Peyer's patch (tissue), 4 donors: ENCODE measurements at regions not wholly inside any gene's neighbourhood (a gene's known extent, or its start where the extent isn't known, plus 50 kb on each side); places are given as distances from the start of the nearest gene placed in this dataset.

Experiments used
- DNase-seq, 3 donors: peaks; one replicate each; pipeline ENCODE4 v3.0.0-alpha.2; 2017 to 2019
- H3K27ac ChIP-seq, 4 donors: fragments of 200-600 bp; sonication (generic); one replicate each; pipeline ENCODE4 v1.5.1; 2016 to 2019
- H3K27me3 ChIP-seq, 2 donors: fragments of 200-600 bp; sonication (generic); one replicate each; pipeline ENCODE4 v1.5.1; 2019
- H3K36me3 ChIP-seq, 3 donors: fragments of 200-600 bp; sonication (generic); one replicate each; pipeline ENCODE4 v1.5.1; 2016 to 2019
- H3K4me1 ChIP-seq, 4 donors: fragments of 200-600 bp; sonication (generic); one replicate each; pipeline ENCODE4 v1.5.1; 2016 to 2019
- H3K4me3 ChIP-seq, 4 donors: fragments of 200-600 bp; sonication (generic); 1 replicate in 3 of 4; 2 replicates in 1 of 4; pipeline ENCODE4 v1.5.1; 2016 to 2019; ENCODE audit warnings: mild to moderate bottlenecking in 1 of 4
- H3K9me3 ChIP-seq, 4 donors: fragments of 200-600 bp; sonication (generic); one replicate each; pipeline ENCODE4 v1.5.1; 2016 to 2019; ENCODE audit warnings: mild to moderate bottlenecking in 1 of 4
- POLR2A ChIP-seq, 2 donors: fragments of 450-650 bp; IDR thresholded peaks; one replicate each; pipeline ENCODE4 v1.5.1; 2017; ENCODE audit warnings: antibody characterized with exemption in 2 of 2, mild to moderate bottlenecking in 2 of 2, moderate library complexity in 2 of 2
- TF ChIP-seq, protein P1 (sequence below), 6 experiments: fragments of 450-650 bp in 4 of 6; fragments of 200-600 bp in 2 of 6; sonication (generic) in 1 of 6; IDR thresholded peaks; one replicate each; pipeline ENCODE4 v1.5.1; 2017 to 2019; ENCODE audit warnings: antibody characterized with exemption in 6 of 6, mild to moderate bottlenecking in 3 of 6, moderate library complexity in 1 of 6

- Histone ChIP-seq H3K27me3 (no peaks in the 10 kb centered on the region), H3K27ac (no peak overlapping the region), H3K9me3 (peaks cover 0 to 5% (median 0%) of the 10 kb centered on the region in 4 donors), H3K36me3 (no peaks in the 10 kb centered on the region), H3K4me3 (no peak overlapping the region), H3K4me1 (no peaks in the 10 kb centered on the region)
- no peak for DNase-seq
- TF ChIP-seq, protein P1, sequence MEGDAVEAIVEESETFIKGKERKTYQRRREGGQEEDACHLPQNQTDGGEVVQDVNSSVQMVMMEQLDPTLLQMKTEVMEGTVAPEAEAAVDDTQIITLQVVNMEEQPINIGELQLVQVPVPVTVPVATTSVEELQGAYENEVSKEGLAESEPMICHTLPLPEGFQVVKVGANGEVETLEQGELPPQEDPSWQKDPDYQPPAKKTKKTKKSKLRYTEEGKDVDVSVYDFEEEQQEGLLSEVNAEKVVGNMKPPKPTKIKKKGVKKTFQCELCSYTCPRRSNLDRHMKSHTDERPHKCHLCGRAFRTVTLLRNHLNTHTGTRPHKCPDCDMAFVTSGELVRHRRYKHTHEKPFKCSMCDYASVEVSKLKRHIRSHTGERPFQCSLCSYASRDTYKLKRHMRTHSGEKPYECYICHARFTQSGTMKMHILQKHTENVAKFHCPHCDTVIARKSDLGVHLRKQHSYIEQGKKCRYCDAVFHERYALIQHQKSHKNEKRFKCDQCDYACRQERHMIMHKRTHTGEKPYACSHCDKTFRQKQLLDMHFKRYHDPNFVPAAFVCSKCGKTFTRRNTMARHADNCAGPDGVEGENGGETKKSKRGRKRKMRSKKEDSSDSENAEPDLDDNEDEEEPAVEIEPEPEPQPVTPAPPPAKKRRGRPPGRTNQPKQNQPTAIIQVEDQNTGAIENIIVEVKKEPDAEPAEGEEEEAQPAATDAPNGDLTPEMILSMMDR (IDR thresholded peaks at IDR 0.05) = no peak
- no peak for TF ChIP-seq POLR2A (IDR thresholded peaks at IDR 0.05)
Observed at GRCh38 chr3:152607179-152607578, 227.8 kb upstream of the P2RY1 start.

- no peak for DNase-seq
- H3K9me3 ChIP-seq = peaks cover 0 to 5% (median 0%) of the 10 kb centered on the region in 4 donors
- H3K36me3 ChIP-seq = no peaks in the 10 kb centered on the region
- H3K4me1 ChIP-seq = no peaks in the 10 kb centered on the region
- TF ChIP-seq, protein P1 (IDR thresholded peaks at IDR 0.05) = no peak
- no peak for TF ChIP-seq POLR2A (IDR thresholded peaks at IDR 0.05)
- H3K27me3 ChIP-seq = no peaks in the 10 kb centered on the region
- H3K27ac ChIP-seq = no peak overlapping the region
- H3K4me3 ChIP-seq = no peak overlapping the region
Observed at GRCh38 chr3:152608696-152609594, 226.0 kb upstream of the P2RY1 start.

- Histone ChIP-seq H3K4me3 (no peak overlapping the region), H3K4me1 (no peaks in the 10 kb centered on the region), H3K27ac (no peak overlapping the region), H3K9me3 (no peaks in the 10 kb centered on the region), H3K27me3 (no peaks in the 10 kb centered on the region), H3K36me3 (no peaks in the 10 kb centered on the region)
- TF ChIP-seq POLR2A (IDR thresholded peaks at IDR 0.05) = no peak
- TF ChIP-seq, protein P1 (IDR thresholded peaks at IDR 0.05) = no peak
- no peak for DNase-seq
Observed at GRCh38 chr3:152609891-152610290, 225.0 kb upstream of the P2RY1 start.

DNA sequence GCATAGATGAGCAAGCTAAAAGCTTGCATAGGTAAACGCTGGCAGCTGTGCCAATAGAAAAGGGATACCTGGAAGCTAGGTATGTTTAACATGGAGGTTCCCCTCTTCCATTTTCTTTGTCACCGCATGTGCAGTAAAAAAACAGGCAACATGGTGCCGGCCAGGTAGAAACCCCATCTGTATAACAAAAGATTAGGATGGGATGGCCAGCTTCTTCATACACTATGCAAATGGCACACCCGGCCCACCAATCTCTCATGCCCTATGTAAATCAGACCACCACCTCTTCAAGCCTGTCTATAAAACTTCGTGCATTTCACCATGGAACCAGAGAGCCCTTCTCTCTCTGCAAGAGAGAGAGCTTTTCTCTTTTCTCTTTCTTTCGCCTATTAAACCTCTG lies 224.3 kb upstream of the P2RY1 start:
- DNase-seq = no peak
- Histone ChIP-seq H3K27me3 (no peaks in the 10 kb centered on the region), H3K9me3 (no peaks in the 10 kb centered on the region), H3K27ac (no peak overlapping the region), H3K4me3 (no peak overlapping the region), H3K36me3 (no peaks in the 10 kb centered on the region), H3K4me1 (no peaks in the 10 kb centered on the region)
- TF ChIP-seq POLR2A (IDR thresholded peaks at IDR 0.05) = no peak
- TF ChIP-seq, protein P1 (IDR thresholded peaks at IDR 0.05) = no peak

DNA sequence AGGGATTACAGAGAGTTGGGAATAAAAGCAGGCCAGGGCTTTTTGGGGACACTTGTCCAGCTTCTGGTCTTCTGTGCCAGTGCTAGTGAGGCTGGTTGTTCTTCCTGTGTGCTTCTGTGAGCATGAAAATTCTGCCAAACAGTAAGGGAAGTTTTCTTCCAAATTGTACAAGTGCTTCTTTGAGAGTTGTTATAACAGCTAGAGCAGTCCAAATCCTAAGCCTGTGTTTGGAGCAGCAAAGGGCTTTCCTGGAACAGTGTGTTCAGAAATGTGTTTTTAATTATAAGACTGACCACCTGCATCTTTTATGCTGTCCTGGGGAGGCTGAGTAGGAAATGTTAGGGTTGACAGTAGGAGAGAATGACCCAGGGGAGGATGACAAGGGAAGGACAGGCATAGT lies 223.0 kb upstream of the P2RY1 start:
- H3K4me3 ChIP-seq = no peak overlapping the region
- no peaks in the 10 kb centered on the region for H3K4me1 ChIP-seq
- H3K27ac ChIP-seq = no peak overlapping the region
- H3K27me3 ChIP-seq = no peaks in the 10 kb centered on the region
- H3K9me3 ChIP-seq = no peaks in the 10 kb centered on the region
- DNase-seq = no peak
- H3K36me3 ChIP-seq = no peaks in the 10 kb centered on the region
- TF ChIP-seq, protein P1 (IDR thresholded peaks at IDR 0.05) = no peak
- no peak for TF ChIP-seq POLR2A (IDR thresholded peaks at IDR 0.05)
